Superior temporal gyrus (tissue), 1 donor: ENCODE measurements at regions not wholly inside any gene's neighbourhood (a gene's known extent, or its start where the extent isn't known, plus 50 kb on each side); places are given as distances from the start of the nearest gene placed in this dataset.
"Not testable (repeated sequence)": the region's sequence is repeated elsewhere in the genome, so short reads cannot be mapped to it uniquely, and the experiment has no call there.

Experiments used
- DNase-seq: peaks from one replicate; pipeline ENCODE4 v3.0.0-alpha.2; 2016; ENCODE audit errors: extremely low spot score

DNA sequence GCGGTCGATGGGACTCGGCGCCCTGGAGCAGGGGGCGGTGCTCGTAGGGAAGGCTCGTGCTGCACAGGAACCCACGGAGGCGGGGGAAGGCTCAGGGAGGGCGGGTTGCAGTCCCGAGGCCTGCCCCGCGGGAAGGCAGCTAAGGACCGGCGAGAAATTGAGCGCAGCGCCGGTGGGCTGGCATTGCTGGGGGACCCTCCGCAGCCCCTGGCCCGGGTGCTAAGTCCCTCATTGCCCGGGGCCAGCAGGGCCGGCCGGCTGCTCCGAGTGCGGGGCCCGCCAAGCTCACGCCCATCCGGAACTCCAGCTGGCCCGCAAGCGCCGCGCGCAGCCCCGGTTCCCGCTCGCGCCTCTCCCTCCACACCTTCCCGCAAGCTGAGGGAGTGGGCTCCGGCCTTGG, 576.8 kb upstream of the LINC00305 start:
- DNase-seq: not testable (repeated sequence)

DNA sequence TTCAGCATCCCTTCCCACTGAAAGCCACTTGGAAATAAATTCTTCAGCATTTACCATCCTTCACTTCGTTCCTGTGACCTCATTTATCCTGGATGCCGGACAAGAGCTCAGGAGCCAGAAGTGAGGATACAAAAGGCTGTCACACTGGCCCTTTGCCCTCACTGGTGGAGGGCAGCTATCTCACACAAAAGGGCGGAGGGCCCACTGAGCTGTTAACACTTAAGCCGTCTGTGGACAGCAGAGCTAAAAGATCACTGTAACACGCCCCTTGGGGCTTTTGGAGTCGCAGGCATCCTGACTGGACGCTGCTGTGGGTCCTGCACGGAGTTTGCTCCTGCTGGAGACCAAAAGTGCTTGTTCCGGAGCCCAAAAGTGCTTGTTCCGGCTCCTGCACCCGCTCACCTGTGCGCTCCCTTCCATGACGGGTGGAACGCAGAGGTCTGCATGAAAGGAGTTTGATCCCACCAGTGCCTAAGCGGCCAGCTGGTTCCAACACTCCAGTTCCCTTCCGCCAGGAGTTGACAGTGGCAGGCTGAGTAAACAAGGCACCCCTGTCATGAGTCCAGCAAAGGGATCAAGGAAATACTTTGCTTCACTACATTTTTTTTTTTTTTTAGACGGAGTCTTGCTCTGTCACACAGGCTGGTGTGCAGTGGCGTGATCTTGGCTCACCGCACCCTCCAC, 572.0 kb upstream of the LINC00305 start:
- no peak for DNase-seq

DNA sequence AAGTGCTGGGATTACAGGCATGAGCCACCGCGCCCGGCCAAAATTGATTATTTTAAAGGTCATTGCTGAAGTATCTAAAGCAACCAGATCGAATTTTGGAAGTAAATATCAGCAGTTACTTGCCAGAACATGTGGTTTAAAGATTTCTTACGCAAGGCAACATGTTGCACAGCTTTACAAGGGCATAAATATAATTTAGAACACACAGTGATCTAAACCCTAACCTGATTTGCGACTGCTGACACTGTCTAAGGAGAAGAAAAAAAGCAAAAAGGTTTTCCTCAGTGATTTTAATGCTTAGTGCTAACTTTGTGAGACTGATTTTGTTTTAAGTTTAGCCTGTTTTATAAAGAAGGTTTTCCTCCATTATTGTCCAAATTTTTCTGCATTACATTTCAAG, 569.9 kb upstream of the LINC00305 start:
- DNase-seq: no peak

DNA sequence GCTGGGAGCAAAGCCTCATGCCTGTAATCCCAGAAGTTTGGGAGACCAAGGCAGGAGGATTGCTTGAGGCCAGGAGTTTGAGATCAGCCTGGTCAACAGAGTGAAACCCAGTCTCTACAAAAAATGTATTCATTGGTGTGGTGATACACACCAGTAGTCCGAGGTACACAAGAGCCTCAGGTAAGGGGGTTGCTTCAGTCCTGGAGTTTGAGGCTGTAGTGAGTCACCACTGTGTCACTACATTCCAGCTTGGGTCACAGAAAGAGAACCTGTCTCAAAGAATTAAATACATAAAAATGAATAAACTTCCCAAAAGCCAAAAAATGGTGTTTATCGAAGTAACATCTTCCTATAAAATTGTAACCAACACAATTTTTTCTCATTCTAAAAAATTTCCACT, 568.1 kb upstream of the LINC00305 start:
- no peak for DNase-seq

DNA sequence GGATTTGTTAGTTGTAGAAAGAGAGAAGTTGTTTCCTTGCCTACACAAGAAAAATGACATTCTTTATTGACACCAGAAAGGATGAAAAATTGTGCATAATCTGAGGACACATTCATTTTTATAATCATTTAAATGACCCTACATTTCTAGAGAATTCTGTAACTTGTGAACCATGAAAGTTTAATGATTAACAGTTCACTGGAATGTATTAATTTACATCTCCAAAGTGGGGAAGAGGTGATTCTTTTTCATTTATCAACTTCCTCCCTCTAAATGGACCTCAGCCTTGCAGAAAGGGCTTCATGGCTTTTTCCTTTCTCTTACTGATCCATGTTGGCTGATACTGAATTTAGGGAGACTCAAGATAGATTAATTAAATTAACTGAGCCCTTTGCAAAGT, 565.2 kb upstream of the LINC00305 start:
- no peak for DNase-seq

DNA sequence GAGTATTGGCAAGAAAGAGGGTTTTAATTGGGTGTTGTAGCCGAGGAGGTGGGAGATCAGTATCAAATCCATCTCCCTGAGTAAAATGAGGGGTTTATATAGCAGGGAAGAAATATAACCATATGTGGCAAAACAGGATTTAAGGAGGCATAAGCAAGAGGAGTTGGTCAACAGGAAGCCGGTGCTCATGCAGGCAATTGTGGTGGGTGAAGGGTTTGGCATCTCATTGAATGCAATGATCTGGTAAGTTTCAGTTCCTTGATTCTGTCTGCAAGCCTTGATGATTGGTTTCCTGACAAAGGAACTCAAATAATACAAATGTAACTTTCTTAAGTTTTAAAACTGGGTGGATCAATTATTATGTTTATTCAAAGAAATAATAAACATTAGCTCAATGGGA, 564.4 kb upstream of the LINC00305 start:
- DNase-seq: no peak

DNA sequence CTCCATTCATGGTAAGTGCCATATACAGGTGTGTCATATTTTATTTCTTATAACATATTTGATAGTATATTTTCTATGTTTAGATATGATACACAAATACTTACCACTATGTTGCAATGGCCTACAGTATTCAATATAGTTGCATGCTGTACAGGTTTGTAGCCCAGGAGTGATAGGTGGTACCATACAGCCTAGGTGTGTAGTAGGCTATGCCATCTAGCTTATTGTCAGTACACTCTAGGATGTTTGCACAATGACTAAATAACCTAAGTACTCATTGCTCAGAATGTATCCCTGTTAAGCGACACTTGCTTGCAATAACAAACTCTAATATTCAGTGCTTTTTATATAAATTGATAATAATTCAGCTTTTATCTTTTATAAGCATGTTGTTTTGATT, 563.1 kb upstream of the LINC00305 start:
- DNase-seq: no peak

DNA sequence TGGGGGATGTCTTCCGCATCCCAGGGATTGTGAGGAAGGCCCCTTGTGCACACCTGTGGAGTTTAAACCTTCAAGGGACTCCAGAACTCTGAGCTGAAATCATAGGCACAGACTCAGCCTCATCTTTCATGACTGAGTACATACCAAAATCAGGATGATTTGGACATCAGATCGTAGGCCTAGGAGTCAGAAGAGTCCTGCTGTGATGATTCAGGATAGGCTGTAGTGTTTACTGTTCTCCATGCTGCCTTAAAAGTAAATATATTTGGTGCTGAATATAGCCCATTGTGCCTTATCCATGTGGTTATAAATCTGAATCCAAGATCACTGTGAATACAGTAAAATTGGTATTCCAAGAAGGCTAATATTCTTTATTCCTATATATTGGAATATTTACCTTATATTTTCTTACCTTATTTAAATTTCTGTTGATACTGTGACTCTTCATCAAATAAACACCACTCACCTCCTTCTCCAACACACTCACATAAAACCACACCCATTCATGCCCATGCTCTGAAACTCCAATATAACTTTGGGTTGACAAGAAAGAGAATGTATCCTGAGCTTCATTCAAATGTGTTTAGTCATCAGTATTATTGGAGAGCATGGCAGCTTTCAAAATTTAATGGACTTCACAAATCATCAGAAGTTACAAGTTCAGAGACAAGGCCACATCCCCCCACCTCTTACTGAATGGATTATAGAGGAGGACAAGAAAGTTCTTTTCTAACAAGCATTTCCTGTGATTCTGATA, 561.4 kb upstream of the LINC00305 start:
- DNase-seq: no peak

DNA sequence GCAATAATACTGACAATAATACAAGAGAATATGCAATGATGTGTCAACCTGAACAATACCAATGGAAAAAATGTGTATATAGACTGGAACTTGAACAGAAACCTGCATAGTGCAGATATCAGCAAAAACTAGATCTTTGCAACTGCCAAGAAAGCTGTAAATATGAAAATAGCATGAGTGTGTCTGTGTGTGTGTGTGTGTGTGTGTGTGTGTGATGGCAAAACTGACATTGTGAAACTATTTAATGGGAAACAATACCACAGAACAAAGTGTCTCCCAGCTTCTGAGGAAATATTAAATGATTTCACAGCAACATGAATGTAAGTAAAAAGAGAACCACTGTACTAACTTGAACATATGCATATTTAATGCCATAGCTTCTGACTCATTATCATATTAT, 558.2 kb upstream of the LINC00305 start:
- no peak for DNase-seq

DNA sequence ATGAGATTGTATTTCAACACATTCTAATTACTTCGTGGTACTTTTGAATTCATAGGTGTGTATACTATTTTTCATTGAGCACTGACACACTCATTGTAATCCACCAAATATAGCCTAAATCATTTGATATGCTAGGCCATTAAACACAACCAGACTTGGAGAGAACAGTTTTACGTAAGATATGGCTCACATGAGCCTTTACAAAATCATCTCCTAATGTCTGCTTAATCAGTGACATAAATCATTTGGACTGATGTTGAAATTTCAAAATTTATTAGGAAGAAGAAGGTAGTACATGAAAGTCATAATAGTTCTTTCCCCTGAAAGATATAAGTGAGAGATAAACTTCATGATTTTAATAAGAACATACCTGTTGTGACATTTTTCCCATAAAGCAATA, 550.2 kb upstream of the LINC00305 start:
- no peak for DNase-seq

DNA sequence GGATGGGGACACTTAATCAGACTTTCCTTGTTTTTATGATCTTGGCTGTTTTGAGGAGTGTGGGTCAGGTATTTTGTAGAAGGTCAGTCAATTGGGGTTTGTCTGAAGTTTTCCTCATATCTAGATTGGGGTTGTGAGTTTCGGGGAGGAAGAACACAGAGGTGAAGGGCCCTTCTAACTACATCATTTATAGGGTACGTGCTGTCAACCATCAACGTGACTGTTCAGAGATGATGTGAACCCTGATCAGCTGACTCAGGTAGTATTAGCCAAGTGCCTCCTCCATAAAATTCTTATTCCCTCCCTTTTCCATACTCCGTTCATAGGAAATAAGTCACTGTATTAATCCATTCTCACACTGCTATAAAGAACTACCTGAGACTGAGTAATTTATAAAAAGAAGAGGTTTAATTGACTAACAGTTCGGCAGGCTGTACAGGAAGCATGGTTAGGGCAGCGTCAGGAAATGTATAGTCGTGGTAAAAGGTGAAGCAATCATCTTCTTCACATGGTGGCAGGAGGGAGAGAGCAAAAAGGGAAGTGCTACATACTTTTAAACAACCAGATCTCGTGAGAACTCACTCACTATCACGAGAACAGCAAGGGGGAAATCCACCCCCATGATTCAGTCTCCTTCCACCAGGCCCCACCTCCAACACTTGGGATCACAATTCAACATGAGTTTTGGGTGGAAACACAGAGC, 547.1 kb upstream of the LINC00305 start:
- no peak for DNase-seq

DNA sequence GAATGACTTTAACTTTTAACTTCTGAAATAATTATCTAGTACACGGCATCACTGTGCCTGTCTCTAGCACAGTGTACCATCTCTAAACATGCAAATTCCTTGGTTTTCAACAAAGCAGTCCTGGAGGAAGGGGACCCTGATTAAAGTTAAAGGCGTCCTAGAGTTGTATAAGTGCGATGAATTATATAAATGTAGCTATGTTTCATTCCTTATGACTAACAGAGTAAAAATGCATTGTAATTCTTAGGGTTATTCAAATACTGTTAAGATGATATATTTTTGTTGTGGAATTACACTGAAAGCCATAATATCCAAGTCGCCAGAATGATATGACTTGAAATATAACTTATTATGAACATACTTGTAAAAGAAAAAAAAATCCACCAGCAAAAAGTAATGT, 544.9 kb upstream of the LINC00305 start:
- no peak for DNase-seq

DNA sequence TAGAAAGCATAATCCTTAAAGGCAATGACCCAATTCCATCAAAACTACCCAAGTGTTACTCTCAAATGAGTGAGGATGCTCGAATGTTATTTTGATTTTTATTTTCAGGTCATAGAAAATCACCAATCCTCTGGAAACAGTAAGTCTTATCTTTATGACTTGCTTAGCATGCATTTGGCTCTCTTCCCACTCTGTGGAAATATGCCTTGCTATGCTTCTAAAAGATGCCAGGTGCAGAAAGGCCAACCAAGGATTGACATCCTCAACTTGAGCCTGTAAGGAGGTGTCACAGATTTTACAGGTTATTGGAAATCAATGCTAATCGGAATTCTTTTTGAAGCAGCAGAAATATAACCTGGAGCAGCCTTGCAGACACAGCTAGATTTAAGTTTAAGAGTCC, 543.9 kb upstream of the LINC00305 start:
- DNase-seq: no peak

DNA sequence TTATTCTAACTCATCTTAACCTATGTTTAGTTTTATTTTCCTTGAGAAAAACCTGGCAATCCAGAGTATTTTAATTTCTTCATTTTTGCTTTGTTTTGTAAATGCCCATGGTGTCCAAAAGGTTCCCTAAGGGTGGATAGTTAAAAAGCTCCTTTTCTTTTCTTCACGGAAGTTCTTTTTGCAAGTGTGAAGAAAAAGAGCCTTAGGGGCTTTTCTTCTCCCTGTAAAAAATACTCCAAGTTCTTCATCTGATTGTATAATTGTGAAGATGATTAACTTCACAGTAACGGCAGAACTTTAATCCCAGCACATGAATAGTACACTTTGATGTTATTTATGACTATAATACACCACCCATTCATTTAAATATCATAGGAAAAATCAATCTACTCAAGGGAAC, 530.2 kb upstream of the LINC00305 start:
- no peak for DNase-seq

DNA sequence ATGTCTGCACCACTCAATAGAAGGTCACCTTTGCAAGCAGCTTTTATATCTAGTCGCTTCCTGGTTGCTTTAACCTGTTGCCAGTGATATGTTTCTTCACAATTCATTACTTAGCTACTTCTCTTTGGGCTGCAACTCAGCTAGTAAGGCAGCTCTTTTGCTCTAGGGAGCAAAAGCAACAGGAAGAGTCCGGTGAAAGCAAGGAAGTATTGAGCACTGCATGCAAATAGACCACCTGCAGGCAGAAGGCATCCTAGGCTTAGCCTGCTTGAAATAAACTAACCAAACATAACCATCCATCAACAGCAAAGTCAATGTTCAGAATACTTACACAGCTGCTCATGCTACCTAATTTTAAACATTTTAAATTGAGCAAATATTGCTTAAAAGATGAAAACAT, 529.2 kb upstream of the LINC00305 start:
- DNase-seq: no peak

DNA sequence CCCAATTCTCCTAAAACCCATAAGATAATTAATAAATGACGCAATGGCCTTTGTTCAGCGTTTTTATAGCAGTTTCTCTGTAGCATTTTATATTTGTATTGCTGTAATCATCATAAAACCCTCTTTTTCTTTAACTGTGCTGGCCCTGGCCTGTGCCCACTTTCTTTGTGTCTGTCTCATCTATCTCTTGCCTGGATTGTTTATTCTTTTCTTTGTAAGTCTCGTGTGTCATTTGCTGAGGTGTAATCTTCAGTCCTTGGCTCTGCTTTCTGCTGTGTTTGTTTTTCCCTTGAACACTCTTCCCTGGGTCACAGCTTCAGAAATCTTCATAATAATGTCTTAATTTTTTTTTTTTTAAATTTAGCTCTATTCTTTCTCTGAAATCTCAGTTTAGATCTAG, 525.8 kb upstream of the LINC00305 start:
- DNase-seq: no peak

DNA sequence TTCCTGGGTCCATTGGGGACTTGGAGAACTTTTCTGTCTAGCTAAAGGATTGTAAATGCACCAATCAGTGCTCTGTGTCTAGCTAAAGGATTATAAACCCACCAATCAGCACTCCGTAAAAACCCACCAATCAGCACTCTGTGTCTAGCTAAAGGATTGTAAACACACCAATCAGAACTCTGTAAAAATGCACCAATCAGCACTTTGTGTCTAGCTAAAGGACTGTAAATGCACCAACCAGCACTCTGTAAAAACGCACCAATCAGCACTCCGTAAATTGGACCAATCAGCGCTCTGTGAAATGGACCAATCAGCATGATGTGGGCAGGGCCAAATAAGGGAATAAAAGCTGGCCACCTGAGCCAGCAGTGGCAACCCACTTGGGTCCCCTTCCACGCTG, 522.4 kb upstream of the LINC00305 start:
- not testable (repeated sequence) for DNase-seq

DNA sequence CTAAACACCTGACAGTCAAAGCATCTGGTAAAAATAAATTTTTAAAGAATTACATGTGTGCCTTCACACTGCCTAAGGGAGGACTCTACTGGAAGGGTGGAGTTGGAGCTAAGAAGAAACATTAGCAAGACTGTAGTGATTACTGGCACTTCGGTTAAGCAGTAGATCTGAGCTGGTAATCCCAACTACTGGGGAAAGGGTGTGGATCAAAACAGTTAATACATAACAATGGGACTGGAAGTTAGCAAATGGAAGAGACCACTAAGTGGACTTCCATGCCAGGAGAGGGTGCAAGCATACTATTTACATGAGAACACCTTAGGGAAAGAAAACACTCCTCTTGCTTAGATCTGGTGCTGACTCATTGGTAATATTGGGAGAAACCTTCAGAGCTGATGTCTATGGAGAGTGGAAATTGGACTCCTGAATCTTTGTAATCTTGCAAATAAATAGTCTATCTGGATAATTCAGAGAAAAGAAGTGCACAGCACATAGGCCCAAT, 519.6 kb upstream of the LINC00305 start:
- DNase-seq: no peak

DNA sequence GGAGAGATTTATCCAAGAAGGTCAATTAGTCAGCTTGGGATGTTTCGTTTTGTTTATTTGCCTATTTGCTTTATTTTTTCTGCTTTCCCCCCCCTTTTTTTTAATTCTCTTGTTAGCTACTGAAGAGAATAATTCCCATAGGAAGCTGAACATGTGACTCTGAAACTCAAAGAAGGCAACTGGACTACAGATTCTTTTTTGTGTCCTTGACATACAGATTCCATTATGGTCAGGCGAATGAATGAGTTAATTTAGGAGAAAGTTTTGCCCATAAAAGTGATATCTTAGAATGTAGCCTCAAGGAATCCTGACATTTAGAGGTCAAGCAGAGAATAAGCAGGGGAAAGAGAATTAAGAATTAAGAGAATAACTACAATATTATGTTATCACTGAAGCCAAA, 514.2 kb upstream of the LINC00305 start:
- DNase-seq: no peak

DNA sequence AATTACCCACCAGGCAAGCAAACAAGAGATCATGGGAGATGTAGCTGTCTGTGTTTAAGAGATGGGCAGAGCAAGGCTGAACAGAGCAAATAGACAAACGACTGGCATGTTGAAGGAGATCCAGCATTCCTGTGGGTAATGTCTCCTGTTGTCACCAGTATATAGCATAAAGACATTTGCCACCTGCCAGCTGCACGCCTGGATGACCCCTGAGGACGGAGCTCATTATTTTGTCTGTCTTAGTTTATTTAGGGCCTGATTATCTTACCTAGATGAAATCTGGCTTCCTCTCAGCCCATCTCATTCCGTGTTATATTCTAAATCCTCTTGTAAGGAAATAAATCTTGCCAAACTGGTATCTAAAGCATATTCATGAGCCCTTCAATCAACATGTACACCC, 510.3 kb upstream of the LINC00305 start:
- DNase-seq: no peak

DNA sequence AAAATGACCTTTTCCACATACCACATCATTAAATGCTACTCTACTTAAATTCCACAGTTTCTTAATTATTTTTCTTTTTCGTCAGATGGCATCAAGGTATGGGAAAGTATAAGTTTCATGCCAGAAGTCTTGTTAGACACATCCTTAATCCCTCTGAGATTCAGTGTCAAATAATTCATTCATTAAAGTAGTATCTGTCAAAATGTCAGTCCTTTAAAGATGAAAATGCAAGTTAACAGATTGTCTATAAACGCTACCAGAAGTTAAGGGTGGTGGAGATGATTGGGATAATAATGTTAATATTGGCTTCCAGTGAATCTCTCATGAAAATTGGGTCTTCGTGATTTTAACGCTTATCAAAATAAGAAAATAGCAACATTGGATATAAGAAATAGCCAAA, 504.2 kb upstream of the LINC00305 start:
- no peak for DNase-seq

DNA sequence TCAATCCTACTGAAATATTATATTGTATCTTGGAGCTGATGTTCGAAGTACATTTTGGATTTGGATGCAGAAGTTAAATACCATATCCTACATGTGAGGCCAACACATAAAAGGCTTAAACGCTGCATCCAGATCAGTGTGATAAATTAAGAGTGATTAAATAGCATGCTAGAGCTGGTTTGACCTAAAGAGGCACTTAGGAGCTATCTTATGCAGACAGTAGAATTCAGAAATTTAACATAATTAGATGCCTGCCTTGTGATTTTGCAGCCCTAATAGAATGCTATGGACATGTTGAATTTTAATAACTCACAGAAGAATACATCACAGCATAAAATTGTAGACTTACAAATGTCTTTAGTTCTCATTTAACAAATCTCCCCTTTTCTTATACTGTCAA, 501.2 kb upstream of the LINC00305 start:
- no peak for DNase-seq

DNA sequence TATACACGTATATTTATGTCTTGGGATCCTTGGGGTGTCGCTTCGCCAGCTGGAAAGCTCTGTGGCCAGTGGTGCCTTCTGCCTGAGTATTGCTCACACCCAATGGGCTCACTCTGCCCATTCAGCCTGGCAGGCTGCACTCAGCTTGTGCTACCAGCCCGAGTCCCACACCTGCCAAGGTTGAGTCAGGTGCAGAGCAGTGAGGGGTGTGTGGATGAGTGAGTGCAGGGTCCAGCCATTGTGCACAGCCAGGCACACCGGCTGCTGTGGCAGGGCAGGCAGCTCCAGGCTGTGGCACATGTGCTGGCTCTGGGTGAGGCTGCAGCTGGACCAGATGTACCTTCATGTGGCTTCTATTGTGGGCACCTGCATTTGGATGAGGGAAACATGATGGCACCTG, 496.9 kb upstream of the LINC00305 start:
- no peak for DNase-seq
